Mucosa of descending colon (tissue), 3 donors: ENCODE measurements at regions not wholly inside any gene's neighbourhood (a gene's known extent, or its start where the extent isn't known, plus 50 kb on each side); places are given as distances from the start of the nearest gene placed in this dataset.

Source experiments
- ATAC-seq: fragments of 200-7000 bp; cut with Tn5 transposase; one replicate; pipeline ENCODE4 v1.9.1; 2020; ENCODE audit warnings: mild to moderate bottlenecking, moderate library complexity
- DNase-seq, 3 donors: peaks; one replicate each; pipeline ENCODE4 v3.0.0-alpha.2; 2020
- H3K36me3 ChIP-seq: fragments of 200-600 bp; one replicate; pipeline ENCODE4 v1.8.0; 2021; ENCODE audit warnings: low read depth, mild to moderate bottlenecking
- H3K4me1 ChIP-seq: fragments of 200-600 bp; one replicate; pipeline ENCODE4 v1.8.0; 2021; ENCODE audit warnings: low read depth, mild to moderate bottlenecking
- H3K4me3 ChIP-seq: fragments of 200-600 bp; one replicate; pipeline ENCODE4 v1.8.0; 2021; ENCODE audit warnings: mild to moderate bottlenecking
- H3K9me3 ChIP-seq: fragments of 200-600 bp; one replicate; pipeline ENCODE4 v1.8.0; 2021; ENCODE audit warnings: mild to moderate bottlenecking
- intact Hi-C, 2 donors: fragments of 100-400 bp; cut with DNase I in 1 of 2; cut with micrococcal nuclease in 1 of 2; formaldehyde crosslinking; loops; one replicate each; pipeline versions ENCODE4 v1.11.0 to v1.11.1; 2022; cut with DNase I, micrococcal nuclease
- TF ChIP-seq, protein P1 (sequence below): fragments of 200-600 bp; IDR thresholded peaks from one replicate; pipeline ENCODE4 v1.8.0; 2022; ENCODE audit warnings: antibody characterized with exemption, mild to moderate bottlenecking
- donor health status: DM: no; HTN: no; CAD: no; lungs with moderate emphysema.
- donor health status: DM: no; HTN: no; CAD: no.
- donor health status: DM: no; HTN: yes; CAD: no.

DNA sequence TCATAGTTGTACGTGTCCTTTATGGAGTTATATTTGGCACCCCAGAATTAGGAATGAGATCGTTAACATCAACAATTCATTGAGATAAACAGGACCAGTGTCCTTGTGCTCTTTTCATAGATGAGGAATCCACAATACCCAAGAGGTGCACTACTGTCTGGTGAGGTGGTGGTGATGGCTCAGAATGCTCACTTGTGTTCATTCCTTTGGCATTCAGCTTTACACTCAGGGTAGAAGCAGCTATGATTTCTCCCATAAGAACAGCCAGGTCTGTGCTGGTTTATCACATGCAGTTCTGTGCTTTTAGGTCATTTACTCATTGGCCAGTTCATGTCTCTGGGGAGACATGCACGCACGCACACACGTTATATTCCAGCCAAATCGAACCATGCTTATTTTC is 167.2 kb downstream of the FAT3 start:
- H3K4me3 ChIP-seq = no peak overlapping the region
- no peaks in the 10 kb centered on the region for H3K4me1 ChIP-seq
- no peak for DNase-seq
- TF ChIP-seq, protein P1, sequence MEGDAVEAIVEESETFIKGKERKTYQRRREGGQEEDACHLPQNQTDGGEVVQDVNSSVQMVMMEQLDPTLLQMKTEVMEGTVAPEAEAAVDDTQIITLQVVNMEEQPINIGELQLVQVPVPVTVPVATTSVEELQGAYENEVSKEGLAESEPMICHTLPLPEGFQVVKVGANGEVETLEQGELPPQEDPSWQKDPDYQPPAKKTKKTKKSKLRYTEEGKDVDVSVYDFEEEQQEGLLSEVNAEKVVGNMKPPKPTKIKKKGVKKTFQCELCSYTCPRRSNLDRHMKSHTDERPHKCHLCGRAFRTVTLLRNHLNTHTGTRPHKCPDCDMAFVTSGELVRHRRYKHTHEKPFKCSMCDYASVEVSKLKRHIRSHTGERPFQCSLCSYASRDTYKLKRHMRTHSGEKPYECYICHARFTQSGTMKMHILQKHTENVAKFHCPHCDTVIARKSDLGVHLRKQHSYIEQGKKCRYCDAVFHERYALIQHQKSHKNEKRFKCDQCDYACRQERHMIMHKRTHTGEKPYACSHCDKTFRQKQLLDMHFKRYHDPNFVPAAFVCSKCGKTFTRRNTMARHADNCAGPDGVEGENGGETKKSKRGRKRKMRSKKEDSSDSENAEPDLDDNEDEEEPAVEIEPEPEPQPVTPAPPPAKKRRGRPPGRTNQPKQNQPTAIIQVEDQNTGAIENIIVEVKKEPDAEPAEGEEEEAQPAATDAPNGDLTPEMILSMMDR = no peak
- no peaks in the 10 kb centered on the region for H3K36me3 ChIP-seq
- intact Hi-C loops = no loop called here
- no peaks in the 10 kb centered on the region for H3K9me3 ChIP-seq
- ATAC-seq = no peak

DNA sequence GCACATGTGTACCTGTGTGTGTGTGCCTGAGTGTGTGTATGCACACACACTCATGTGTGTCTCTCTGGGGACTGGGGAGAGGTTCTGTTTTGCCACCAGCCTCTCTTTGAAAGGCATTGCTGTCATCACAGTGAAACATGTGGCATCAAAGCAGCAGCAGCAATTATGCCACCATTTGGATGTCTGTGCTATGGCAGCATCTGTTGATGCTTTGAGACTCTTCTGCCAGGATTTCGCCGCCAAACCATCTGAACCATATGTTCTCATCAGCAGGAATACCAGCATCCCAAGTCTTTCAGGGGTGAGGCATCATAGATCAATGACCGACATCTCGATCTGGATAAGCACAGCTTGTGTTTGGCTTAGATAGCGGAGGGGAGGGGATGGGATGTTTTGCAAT is 168.6 kb downstream of the FAT3 start:
- Histone ChIP-seq H3K9me3 (no peaks in the 10 kb centered on the region), H3K4me1 (no peaks in the 10 kb centered on the region), H3K4me3 (no peak overlapping the region), H3K36me3 (no peaks in the 10 kb centered on the region)
- intact Hi-C loops = no loop called here
- no peak for ATAC-seq
- no peak for DNase-seq
- TF ChIP-seq, protein P1 = no peak

DNA sequence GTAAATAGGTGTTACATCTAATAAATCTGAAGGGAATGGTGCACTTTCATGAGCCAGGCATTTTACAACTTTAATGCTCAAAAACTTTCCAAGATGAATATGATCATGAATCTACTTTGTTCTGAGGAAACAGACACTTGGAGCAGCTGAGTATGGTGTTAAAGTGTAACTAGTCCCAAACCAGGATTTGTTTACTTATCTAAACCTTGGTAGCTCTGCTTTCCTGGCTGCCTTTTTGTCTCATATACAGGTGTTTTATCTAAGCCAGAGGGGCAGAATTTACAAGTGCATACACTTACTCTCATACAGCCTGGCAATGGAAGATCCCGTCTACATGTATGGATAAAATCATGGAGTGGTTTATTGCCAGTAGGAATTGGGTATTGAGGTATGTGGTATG is 171.5 kb downstream of the FAT3 start:
- no peak for ATAC-seq
- DNase-seq = no peak
- no peaks in the 10 kb centered on the region for H3K9me3 ChIP-seq
- no peaks in the 10 kb centered on the region for H3K4me1 ChIP-seq
- TF ChIP-seq, protein P1 = no peak
- no peaks in the 10 kb centered on the region for H3K36me3 ChIP-seq
- no peak overlapping the region for H3K4me3 ChIP-seq
- intact Hi-C loops = no loop called here

DNA sequence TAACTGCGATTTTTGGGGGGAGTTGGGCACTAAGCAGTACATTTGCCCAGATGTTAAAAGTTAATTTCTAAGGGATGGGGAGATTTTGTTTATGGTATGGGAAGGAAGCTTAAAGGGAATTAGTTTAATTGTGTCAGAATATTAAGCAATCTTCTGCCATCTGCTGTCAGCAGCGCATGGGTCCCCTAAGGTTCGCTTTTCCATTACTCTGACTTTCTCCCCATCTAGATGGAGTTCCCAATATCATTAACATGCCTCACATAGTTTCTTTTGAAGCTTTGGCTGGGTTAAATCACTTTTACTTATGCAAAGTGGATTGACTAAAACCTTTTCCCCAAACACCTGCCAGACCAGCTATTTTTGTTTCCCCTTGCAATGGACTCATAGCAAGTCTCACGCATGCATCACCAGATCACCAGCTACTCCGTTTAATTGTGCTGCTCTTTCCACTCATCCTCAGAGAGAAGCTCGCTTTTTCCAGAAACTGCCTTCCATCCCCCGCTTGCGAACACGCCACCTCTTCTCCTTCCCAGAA is 172.7 kb downstream of the FAT3 start:
- H3K36me3 ChIP-seq = no peaks in the 10 kb centered on the region
- H3K4me1 ChIP-seq = no peaks in the 10 kb centered on the region
- intact Hi-C loops = no loop called here
- ATAC-seq (no peak), DNase-seq (no peak)
- TF ChIP-seq, protein P1 = no peak
- no peak overlapping the region for H3K4me3 ChIP-seq
- no peaks in the 10 kb centered on the region for H3K9me3 ChIP-seq

DNA sequence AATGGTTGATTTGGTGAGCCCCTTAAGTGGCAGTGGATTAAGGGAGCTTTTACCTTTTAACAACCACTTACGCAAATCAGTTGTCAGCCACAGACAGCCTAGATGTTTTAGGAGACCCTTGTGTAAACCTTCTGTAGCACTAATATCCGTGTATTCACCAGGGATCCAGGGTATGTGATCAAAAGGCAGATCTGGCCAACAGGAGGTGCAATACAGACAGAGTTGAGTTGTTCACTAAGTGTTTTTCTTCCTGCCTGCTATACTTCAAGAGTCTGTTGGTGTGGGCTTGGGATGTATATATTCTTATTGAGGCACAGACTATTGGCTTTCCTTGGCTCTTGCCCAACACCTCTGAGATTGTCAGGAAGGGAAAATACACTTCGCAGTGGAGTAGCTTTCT is 175.1 kb downstream of the FAT3 start:
- Histone ChIP-seq H3K36me3 (no peaks in the 10 kb centered on the region), H3K4me3 (no peak overlapping the region), H3K4me1 (no peaks in the 10 kb centered on the region), H3K9me3 (no peaks in the 10 kb centered on the region)
- TF ChIP-seq, protein P1 = no peak
- intact Hi-C loops = no loop called here
- ATAC-seq = no peak
- no peak for DNase-seq

DNA sequence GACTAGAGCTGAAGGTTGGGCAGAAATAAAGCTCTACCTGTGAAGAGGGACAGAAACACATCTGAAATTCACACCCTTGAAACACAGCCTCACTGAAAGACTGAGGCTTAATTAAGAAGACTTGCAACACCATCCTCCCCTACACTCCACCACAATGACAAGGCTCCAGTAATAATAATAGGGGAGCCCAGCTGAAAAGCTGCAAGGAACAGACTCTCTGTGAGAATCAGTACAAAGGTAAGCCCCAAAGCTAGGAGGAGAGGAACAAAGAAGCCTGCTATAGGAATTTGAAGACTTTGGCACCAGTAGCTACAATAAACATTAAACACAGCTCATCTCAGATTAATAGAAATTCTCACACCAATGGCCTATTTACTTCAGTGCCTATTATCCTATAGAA is 176.9 kb downstream of the FAT3 start:
- H3K4me3 ChIP-seq = no peak overlapping the region
- no peaks in the 10 kb centered on the region for H3K4me1 ChIP-seq
- DNase-seq = no peak
- TF ChIP-seq, protein P1 = no peak
- no peak for ATAC-seq
- H3K9me3 ChIP-seq = no peaks in the 10 kb centered on the region
- intact Hi-C loops = no loop called here
- no peaks in the 10 kb centered on the region for H3K36me3 ChIP-seq
